Calu3 (cell line): ENCODE measurements at regions not wholly inside any gene's neighbourhood (a gene's known extent, or its start where the extent isn't known, plus 50 kb on each side); places are given as distances from the start of the nearest gene placed in this dataset.

Experiments used
- BruUV-seq: library from RNA; stranded (reverse); fragments of 400-500 nt; replicated peaks from 2 replicates; lab custom pipeline; 2021; lab: Mats Ljungman, UMichigan
- CTCF ChIA-PET: fragments of 300-600 bp; sonication (Branson Sonifier 250); formaldehyde crosslinking; loops from one replicate; lab custom pipeline; 2022; ENCODE audit warnings: antibody characterized with exemption; lab: Charles Lee
- DNase-seq: peaks from one replicate; pipeline ENCODE4 v3.0.0; 2022
- H3K27ac Mint-ChIP-seq: one replicate; pipeline ENCODE4 v1.8.0; 2022; ENCODE audit warnings: mixed read lengths; ENCODE audit not compliant: unreplicated experiment
- H3K27me3 Mint-ChIP-seq: one replicate; pipeline ENCODE4 v1.8.0; 2022; ENCODE audit warnings: mixed read lengths; ENCODE audit not compliant: unreplicated experiment
- H3K36me3 Mint-ChIP-seq: one replicate; pipeline ENCODE4 v1.8.0; 2022; ENCODE audit warnings: mild to moderate bottlenecking, moderate library complexity, mixed read lengths; ENCODE audit not compliant: insufficient read depth, unreplicated experiment
- H3K4me1 Mint-ChIP-seq: one replicate; pipeline ENCODE4 v1.8.0; 2022; ENCODE audit warnings: mild to moderate bottlenecking, low read depth, mixed read lengths; ENCODE audit not compliant: unreplicated experiment
- H3K4me3 Mint-ChIP-seq: one replicate; pipeline ENCODE4 v1.8.0; 2022; ENCODE audit warnings: mild to moderate bottlenecking, low read depth, moderate library complexity, mixed read lengths; ENCODE audit not compliant: unreplicated experiment
- H3K9me3 Mint-ChIP-seq: one replicate; pipeline ENCODE4 v1.8.0; 2022; ENCODE audit warnings: low read depth, mixed read lengths; ENCODE audit not compliant: unreplicated experiment
- CTCF ChIP-seq: fragments of 200-600 bp; IDR thresholded peaks from one replicate; pipeline ENCODE4 v1.8.0; 2022; ENCODE audit warnings: antibody characterized with exemption; ENCODE audit not compliant: unreplicated experiment
- intact Hi-C: fragments of 100-400 bp; cut with micrococcal nuclease; formaldehyde crosslinking; loops from one replicate; pipeline ENCODE4 v1.10.0; 2022; ENCODE audit not compliant: unreplicated experiment

DNA sequence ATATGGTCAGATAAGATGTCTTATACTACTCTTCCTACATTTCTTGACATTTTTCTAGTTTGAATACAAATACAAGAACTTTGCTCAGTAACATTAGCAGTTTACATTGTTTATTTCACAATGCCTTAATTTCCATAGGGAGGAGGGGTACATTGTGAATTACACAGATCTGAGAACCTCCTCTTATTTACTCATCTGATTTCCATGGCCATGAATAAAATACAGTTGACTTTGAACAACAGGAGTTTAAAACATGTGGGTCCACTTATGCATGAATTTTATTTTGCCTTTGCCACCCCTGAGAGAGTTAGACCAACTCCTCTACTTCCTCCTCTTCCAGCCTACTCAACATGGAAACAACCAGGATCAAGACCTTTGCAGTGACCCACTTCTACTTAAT, 67.7 kb downstream of the MGST1 start:
- peaks cover 2% of the 10 kb centered on the region for H3K9me3 Mint-ChIP-seq

DNA sequence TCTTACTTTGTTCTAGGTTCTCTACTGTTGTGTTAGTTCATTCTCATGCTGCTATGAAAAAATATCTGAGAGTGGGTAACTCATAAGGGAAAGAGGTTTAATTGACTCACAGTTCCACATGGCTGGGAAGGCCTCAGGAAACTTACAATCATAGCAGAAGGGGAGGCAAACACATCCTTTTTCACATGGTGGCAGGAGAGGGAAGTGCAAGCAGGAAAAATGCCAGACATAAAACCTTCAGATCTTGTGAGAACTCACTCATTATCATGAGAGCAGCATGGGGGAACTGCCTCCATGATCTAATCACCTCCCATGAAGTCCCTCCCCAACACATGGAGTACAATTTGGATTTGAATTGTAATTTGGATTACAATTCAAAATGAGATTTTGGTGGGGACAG, 69.6 kb downstream of the MGST1 start:
- intact Hi-C loops, result no loop called here
- Mint-ChIP-seq H3K27ac (no peak overlapping the region), H3K9me3 (no peaks in the 10 kb centered on the region), H3K4me3 (no peak overlapping the region), H3K27me3 (no peaks in the 10 kb centered on the region), H3K36me3 (no peaks in the 10 kb centered on the region), H3K4me1 (no peaks in the 10 kb centered on the region)
- BruUV-seq, result no TSS peak
- CTCF ChIA-PET, result no interaction called here
- no peak for DNase-seq
- TF ChIP-seq CTCF, result no peak

More for the DNA sequence above, 67.7 kb downstream of the MGST1 start:
- intact Hi-C loops, result no loop called here
- CTCF ChIA-PET, result no interaction called here
- Mint-ChIP-seq H3K36me3 (no peaks in the 10 kb centered on the region), H3K4me1 (no peaks in the 10 kb centered on the region), H3K27ac (no peak overlapping the region), H3K4me3 (no peak overlapping the region), H3K27me3 (no peaks in the 10 kb centered on the region)
- no peak for TF ChIP-seq CTCF
- BruUV-seq, result no TSS peak
- DNase-seq, result no peak

- no TSS peak for BruUV-seq
- CTCF ChIA-PET, result no interaction called here
- Mint-ChIP-seq H3K9me3 (no peaks in the 10 kb centered on the region), H3K4me3 (no peak overlapping the region), H3K4me1 (no peaks in the 10 kb centered on the region), H3K27me3 (no peaks in the 10 kb centered on the region), H3K36me3 (no peaks in the 10 kb centered on the region), H3K27ac (no peak overlapping the region)
- no peak for TF ChIP-seq CTCF
- intact Hi-C loops, result no loop called here
- DNase-seq, result no peak
These were observed 74.4 kb downstream of the MGST1 start for GRCh38 chr12:16421806-16422205.

DNA sequence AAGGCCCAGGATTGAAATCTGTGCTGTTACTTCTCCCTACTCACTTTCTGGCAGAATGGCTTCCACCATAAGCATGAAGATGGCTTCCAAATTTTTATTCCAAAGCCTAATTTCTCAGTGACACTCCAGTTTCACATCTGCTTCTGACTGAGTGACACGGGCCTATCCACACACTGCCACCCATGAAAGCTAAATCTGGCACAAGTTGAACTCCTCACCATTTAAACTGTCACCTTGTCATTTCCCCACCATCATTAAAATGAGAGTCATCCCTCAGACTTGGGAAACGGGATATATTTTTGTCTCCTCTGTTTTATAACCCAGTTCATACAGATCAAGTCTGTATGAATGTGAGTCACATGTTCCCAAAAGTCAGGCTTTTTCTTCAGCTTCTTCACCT, 77.1 kb downstream of the MGST1 start:
- BruUV-seq, result no TSS peak
- Mint-ChIP-seq H3K4me3 (no peak overlapping the region), H3K4me1 (no peaks in the 10 kb centered on the region), H3K27ac (no peak overlapping the region), H3K9me3 (no peaks in the 10 kb centered on the region), H3K36me3 (no peaks in the 10 kb centered on the region), H3K27me3 (no peaks in the 10 kb centered on the region)
- intact Hi-C loops, result no loop called here
- CTCF ChIA-PET, result no interaction called here
- no peak for TF ChIP-seq CTCF
- no peak for DNase-seq
